ENCODE measurements at regions not wholly inside any gene's neighbourhood (a gene's known extent, or its start where the extent isn't known, plus 50 kb on each side); places are given as distances from the start of the nearest gene placed in this dataset.

- TF ChIP-seq CTCF (IDR thresholded peaks at IDR 0.05; ENCODE audit: poor library complexity), result no peak
- no peak for TF ChIP-seq EZH2 (IDR thresholded peaks at IDR 0.05; ENCODE audit: borderline replicate concordance)
These were observed 373.9 kb upstream of the FGF13 start for GRCh38 chrX:139085404-139085803.
